ENCODE measurements at regions not wholly inside any gene's neighbourhood (a gene's known extent, or its start where the extent isn't known, plus 50 kb on each side); places are given as distances from the start of the nearest gene placed in this dataset.

DNA sequence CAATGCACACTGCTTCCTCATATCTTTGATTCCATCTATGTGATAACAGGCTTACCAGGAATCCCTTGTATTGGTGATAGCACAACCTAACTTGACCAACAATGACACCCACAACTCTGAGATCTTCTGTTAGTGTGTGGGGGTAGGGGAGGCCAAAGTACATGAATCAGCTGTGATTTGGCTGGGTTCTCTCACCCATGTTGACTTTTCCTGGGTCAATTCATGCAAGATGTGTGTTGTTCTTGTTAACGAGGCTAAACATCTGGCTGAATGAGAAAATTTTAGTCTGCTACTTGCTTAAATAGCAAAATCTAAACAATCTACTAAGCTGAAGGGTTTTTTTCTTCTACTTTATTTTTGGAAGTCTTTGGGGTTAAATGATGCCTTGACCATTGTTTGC, 341.2 kb upstream of the SLC14A2 start:
- DNase-seq = no peak

DNA sequence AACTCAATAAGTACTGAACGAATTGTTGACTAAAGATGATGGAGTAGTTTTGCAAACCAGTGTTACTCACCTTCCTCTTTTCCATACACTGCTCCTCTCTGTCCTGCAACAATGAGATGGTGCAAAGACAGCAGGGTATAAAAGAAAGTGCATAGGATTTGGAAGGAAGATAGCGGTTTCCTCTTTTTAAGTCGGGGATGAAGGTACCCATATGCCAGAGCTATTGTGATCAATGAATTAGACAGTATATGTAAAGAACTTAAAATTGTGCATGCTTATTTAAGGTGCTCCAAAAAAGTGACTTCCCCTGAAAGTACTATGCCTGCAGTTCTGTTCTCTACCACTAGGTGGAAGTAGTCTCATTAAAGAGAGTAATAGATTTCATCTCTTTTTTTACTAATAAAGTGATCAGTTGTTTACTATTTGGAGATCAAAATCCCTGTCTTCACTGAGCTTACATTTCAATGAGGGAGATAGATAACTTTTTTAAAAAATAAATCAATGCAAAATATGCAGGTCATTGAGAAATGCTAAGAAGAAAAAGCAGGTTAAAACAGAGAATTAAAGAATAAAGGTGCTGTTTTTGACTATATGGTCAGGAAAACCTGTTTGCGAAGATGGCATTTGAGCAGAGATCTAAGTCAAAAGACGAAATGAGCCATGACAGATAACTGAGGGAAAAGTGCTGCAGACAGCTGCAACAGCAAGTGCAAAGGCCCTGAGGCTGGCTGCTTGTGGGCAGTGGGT, 339.7 kb upstream of the SLC14A2 start:
- peak in 1 of 2 donors; percentile 35 for DNase-seq

DNA sequence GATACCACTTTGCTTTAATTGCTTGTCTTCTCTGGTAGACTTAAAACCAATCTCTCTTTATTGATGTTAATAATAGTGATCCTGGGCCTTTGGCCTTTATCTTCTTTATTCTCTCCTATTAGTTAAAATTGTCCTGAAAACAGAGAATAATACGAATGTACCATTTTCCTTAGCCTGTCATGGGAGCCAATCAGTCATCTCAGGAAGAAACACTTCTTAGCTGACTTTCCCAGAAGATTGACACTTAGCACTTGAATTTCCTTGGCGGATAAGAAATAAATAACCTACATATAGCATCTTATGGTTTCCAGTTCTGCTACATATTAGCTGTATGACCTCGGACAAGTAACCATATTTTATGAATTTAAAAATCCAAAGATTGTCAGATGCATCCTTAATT, 338.4 kb upstream of the SLC14A2 start:
- DNase-seq = no peak

DNA sequence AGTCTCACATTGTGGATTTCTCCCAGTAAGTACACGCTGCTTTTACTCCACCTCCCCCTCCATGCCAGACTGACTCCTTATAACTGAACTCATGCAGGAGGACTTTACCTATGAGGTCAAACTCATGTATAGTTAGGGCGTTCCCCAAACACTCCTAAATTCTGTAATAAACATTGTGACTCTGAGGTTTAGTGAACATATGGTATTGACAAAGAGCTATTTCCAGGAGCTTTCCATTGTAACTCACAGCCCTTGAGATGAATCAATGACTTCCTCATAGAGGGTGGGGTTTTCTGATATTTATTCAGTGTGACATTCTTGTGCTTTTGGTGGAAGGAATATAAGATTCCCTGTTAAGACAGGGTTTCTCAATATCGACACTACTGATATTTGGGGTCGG, 337.4 kb upstream of the SLC14A2 start:
- no peak for DNase-seq

DNA sequence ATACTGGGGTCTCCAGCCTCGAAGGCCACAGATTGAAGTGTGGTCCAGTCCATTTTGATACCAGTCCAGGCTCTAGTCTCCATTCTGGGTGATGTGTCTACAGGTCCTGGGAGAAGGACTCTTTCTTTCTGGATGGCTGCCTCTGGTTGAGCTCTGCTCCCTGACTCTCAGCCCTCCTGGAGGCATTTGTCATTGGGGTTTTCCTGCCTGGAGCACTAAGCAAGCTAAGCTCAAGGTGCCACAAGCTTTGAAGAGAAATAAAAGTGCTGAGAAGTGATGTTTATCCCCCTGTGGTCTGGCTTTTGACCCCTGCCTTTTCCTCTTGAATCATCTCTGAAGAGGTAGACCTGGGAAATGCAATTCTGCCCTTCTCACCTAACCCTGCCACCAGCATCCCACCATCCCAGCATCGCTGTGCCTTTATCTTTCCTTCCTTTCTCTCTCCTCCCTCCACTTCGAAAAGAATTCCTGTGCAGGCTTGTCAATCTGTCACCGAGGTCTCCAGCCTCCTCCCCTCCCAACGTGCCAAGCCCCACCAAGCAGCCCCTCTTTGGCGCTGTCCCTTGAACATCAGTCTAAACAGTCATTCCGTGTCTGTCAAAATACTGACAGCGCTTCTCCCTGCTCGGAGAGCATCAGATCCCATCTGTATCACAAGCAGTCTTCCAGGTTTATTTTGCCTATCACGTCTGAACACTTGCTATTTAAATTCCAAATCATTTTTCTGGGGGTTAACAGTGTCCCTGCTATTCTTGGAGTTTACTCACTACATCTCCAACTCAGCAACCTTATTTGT, 334.6 kb upstream of the SLC14A2 start:
- DNase-seq = no peak

DNA sequence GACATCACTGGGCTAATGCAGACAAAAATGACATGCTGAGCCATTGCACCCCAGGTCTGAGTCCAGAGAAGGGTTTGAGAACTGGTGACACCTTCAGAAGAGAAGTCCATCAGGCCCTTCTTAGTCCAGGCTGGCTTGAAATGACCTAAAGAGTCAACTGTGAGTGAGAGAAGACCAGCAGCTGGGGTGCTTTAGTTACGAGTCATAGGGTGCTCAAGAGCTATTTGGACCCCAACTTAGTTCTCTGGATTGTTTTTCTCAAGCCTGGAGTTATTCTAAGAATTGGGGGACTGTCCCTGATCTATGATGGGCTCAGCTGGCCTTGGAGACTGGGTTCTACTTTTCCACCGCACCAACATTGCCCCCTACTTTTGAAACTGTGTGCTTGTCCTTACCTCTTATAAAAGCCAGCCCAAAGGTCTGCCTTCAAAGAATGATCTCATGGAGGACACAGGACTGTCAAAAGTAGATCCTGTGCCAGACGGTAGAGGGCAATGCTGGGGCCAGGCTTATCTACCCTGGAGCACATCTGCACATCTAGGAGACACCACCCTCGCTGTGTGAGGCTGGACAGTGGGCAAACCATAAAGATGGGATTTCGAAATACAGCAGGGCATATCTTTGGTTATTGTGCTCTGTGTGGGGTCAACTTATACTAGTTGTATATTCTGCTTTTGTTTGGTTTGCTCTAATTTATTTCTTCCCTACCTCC, 333.0 kb upstream of the SLC14A2 start:
- no peak for DNase-seq

DNA sequence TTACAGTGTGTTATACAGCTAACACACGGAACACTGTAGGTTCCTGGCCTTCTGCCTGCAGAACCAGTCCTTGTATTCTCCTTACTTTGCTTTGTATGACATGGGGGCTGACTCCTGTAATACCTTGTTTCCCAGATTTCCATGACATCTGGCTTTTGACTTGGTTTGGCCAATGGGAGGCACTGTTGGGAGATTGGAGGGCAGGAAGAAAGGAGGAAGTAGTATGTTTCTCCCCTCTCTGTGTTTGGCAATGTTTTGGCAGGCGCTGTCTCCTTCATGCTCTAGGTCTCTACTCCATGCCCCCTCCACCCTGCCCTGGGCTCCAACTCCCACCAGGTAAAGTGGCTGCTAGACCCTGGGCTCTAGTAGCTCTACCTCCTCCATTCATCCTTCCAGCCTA, 331.1 kb upstream of the SLC14A2 start:
- no peak for DNase-seq

DNA sequence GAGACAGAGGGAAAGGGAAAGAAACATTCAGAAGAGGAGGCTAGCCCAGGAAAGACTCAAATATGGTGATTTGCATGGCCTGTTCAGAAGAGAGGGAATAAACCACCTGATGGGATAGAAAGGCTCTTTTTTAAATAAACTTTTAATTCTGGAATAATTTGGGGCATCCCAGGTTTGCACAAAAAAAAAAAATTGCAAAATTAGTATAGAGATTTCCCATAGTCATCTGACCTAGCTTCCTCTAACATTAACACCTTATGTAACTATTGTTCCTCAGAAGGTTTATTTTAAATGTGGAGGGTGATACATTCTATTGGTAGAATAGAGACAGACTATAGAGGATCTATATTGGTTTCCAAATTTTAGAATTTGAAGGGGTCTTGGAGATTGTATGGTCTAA, 330.4 kb upstream of the SLC14A2 start:
- no peak for DNase-seq

DNA sequence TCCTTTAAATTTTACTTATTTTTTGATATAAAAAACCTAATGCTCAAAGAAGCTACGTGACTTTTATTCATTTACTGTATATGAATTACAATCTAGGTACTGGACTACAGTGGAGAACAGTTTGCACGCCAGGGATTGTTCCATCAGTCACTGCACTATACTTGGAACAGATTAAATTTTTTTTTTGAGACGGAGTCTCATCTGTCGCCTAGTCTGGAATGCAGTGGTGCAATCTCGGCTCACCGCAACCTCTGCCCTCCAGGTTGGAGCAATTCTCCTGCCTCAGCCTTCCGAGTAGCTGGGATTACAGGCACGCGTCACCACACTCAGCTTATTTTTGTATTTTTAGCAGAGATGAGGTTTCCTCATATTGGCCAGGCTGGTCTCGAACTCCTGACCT, 330.0 kb upstream of the SLC14A2 start:
- DNase-seq = no peak

DNA sequence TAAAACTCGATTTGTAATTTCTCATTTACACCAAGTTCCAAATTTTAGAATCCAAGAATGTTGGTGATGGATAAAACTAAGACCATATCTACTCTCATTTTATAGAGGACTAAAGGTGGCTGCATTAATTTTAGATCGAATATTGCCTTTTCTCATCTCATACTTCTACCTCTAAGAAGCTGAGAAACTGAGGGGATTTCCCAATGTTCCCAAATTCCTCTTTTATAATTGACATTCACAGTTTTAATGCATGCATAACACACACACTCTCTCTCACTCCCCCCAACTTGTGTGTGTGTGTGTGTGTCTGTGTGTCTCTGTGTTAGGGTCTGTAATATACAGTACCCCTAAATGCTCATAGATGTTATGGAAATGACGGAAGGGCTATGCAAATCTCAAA, 328.8 kb upstream of the SLC14A2 start:
- DNase-seq = no peak

DNA sequence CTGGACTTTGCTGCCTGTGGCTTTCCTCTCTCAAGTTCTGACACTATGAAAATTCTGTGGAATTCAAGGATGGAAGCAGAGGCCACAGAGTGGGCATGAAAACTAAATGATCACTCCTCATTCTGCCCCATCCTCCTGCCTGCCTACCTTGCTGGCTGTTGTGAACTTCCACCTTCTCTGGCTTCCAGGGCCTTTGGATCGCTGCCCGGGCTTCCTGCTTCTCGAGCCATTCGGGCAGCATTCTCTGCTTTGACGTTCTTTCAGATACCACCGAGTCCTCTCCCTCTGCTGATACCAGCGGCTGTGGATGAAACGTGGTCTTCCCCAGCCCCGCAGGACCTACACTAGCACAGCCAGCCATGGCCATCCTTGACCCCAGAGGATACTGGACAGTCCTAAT, 327.7 kb upstream of the SLC14A2 start:
- no peak for DNase-seq

DNA sequence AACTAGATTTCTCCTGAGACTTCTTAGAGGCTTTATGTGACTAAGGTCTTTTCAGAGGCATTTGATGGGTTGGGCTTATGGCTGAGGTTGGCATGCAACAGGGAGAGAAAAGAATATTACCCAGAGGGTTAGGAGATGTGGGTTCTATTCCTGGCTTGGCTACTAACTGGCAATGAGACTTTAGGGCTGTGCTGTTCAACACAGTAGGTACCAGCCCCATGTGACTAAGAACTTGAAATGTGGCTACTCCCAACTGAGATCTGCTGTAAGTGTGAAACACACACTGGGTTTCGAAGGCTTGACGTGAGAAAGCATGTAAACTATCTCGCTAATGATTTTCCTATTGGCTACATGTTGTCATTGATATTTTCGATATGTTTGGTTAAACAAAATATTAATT, 324.9 kb upstream of the SLC14A2 start:
- no peak for DNase-seq

DNA sequence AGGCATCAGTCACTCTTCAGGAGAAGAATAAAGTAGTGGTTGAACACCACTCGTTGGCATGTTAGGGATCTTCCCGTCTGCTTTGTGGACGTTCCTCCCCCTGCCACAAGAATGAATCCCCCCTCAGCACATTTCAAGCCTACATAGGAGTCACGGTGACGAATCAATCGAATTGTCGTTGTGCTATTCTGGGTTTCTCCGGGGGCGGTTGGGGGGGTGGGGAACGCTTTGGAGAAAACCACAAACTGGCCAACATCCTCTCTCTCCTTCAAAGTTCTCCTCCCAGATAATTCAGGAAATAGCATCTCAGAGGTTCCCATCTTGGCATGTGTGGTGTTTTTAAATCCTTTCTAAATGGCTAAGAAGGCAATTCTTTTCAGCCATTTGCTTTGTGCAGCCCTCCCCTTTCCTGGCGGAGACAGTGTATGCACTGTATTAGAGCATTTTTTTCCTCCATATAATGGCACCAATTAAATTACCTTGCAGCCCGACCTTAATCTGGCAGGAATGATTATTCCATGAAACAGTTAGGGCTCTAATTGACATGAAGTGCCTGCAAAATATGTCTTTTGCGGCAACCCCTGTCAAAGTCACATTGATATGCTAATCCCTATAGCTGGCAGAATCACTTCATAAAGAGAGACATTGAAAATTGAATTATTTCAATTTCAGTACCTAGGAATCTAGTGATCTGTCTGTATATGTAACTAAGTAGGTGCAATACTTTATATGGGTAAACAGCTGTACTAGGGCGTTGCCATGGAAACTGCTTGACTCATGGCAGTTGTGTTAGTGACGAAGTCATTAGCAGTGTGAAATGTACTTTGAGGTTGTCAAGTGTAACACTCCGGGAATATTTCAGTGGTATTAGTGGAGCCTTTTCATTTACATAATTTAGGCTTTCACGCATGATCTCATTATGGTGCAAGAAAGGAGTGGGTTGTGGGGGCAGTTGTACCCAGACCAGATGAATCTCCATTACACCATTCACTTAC, 323.4 kb upstream of the SLC14A2 start:
- DNase-seq = no peak

DNA sequence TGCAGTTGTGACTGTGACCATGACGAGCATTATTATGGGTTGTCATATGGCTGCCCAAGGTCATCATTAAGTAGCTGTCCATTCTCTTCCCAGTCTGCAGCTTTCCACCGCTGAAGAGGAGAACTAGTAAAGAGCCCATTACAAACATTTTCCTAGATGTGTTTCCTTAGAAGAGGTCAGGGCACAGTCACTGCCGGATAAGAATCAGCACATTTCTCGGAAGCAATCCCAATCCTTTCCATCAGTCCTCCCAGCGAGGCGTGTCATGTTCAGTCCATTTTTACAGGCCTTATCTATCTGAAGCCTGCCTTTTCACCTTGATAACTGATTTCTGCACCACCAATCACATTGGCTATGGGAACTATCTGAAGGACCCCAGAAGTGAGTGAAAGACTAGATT, 319.9 kb upstream of the SLC14A2 start:
- DNase-seq = no peak

DNA sequence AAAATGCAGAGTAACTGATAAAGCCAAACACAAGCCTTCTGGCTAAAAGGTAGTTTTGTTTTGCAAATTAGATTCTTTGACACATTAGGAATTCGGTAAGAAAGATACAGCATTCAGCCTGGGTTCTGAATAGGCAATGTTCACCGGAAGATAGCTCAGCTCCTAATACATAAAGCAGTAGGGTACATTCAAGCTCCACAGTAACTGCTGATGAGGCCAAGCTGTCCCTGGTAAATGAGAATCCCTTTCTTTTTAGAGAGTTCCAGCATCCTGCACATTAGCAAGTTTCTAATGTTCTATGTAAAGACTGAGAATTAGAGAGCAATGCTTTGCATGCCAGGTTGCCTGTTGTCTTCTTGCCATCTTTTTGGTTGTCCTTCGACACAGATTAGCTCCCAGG, 316.3 kb upstream of the SLC14A2 start:
- no peak for DNase-seq

DNA sequence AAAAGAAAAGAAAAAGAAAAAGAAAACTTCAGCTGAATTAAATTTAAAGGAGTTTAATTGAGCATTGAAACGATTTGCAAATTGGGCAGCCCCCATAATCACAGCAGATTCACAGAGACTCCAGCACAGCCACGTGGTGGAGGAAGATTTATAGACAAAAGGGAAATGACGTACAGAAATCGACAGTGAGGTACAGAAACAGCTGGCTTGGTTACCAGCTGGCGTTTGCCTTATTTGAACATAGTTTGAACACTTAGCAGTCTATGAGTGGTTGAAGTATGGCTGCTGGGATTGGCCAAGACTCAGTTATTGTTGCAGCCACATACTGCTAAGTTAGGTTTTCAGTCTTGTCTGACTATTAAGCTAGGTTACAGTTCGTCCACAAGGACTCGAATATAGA, 312.2 kb upstream of the SLC14A2 start:
- no peak for DNase-seq

DNA sequence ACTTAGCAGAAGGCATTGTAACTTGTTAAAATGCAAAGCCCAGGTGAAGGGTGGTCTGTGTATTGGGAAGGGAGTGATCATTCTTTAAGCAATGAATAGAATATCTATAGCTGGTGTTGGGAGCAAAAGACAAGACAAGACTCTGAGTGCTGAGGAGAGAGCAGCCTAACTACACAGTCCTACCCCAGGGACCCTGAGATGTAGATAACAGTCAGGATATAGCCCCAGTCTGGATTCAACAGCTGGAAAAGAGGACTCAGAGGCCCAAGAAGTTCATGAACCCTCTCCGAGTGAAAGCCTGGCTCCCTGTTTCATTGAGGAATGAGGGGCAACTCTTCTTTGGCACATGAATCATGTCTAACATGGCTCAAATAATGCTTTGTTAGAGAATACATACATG, 310.7 kb upstream of the SLC14A2 start:
- no peak for DNase-seq

DNA sequence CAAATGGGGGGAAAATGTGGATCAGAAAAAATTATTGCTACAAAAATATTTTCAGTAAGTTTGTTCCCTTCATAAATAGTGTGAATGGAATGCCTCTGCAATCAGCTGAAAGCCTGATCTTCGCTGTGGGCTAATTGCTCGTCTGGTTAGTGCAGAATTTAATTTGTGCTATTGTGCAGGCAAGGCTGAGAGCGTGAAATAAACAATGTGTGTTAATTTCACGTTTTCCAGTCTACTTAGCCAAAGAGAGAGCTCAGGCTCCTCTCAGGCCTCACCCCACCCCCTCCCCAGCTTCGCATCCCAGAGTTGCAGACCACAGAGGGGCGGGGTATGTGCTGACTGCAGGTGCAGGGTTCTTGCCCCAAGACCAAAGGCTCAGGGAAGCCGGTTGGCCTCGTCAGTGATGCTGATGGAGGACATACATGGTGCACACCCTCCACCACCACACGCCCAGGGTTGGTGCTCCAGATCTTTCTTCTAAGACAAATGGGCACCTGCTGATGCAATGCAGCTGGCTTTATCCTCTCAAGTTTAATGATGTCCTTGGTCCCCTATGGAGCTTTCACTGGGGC, 302.6 kb upstream of the SLC14A2 start:
- DNase-seq = no peak

DNA sequence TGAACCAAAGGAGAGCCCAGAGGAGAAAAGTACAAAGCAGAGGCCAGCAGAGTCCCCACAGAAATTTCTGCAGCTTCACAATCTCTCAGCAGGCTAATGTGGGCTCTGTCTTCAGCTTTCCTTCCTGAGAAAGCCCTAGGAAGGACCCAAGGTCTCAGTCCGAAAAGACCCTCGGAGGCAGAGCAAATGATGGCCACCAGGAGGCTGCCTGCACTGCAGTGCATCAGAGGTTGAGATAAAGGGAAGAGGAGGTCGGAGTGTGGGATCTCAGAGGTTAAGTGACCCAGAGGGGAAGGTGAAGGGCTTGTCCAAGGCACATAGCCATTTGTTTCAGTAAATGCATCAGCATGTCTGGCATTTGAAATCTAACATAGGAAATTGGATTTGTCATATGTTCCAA, 299.1 kb upstream of the SLC14A2 start:
- DNase-seq = no peak

DNA sequence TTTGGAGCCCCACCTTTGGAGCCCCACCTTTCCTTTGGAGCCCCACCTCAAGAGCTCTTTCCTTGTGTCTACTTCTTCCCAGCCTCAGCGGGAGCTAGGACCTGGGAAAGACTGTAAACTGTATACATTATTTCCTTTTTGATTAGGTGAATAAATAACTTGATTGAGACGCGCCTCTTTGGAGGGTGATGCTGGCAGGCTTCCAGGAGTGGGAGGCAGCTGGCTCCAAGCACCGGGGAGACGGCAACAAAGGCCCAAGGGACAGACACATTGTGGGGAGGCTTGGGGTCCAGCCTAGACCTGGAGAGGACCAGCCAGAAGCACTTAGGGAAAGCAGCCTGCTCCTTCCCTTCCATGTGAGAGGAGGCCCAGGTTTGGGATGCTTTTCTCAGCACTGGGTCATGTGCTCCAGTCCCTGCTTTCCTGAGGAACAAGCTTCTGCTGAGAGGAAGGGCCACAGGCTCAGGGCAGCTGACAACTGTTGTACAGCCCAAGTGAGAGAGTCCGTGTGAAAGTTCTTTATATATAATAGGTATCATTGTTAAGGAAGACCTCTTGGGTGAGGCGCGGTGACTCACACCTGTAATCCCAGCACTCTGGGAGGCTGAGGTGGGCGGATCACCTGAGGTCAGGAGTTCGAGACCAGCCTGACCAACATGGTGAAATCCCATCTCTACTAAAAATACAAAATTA, 297.2 kb upstream of the SLC14A2 start:
- no peak for DNase-seq

DNA sequence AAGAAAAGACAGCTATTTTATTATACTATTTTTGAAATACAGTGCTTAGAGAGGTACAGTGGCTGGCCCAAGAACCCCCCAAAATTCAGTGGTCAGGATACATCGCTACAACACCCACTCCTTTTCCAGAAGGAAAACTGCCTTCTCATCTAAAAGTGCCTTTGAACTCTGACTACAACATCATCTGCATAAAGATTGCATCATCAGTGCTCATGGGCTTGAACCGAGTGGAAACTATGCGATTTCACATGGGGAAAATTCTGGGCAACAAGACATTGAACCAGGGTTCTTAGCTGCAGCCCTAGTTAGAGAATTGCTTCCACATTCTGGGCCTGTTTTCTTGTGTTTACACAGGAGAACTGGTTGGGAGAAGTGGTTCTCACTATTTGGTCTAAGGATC, 294.6 kb upstream of the SLC14A2 start:
- DNase-seq = no peak

DNA sequence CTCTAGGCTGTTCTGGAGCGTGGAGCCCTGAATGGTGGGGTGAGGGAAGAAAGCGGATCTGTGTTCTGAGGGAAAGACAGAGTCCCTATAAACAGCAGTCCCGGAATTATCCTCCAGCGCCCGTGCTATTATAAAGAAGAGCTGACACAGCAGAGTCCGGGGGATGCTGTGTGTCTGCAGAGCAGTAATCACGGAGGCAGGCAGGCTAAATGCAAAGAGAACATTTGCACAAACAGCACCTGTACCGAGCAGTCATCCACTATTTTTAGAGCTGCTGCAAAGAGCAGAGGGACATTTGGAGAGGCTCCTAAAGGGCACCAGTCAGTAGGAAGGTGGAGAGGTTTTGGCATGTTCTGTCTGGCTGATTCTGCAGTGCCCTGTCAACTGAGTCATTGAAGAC, 293.8 kb upstream of the SLC14A2 start:
- no peak for DNase-seq

Data from CD4-positive, alpha-beta T cell treated with Interleukin-1 beta for 1 hour (primary cell).